AG09309 (cell line): ENCODE measurements at regions not wholly inside any gene's neighbourhood (a gene's known extent, or its start where the extent isn't known, plus 50 kb on each side); places are given as distances from the start of the nearest gene placed in this dataset.
"Not testable (repeated sequence)": the region's sequence is repeated elsewhere in the genome, so short reads cannot be mapped to it uniquely, and the experiment has no call there.

Source experiments
- DNase-seq: peaks from one replicate; pipeline ENCODE4 v3.0.0-alpha.2; 2010; ENCODE audit warnings: low read depth
- H3K4me3 ChIP-seq: 2 replicates; pipeline ENCODE4 v1.5.1; 2011; ENCODE audit warnings: mild to moderate bottlenecking, low read depth, low read length, moderate library complexity; ENCODE audit not compliant: control insufficient read depth
- TF ChIP-seq, protein P1 (sequence below): IDR thresholded peaks from 2 replicates; pipeline ENCODE4 v1.5.1; 2011; ENCODE audit warnings: mild to moderate bottlenecking, low read depth, low read length, inconsistent platforms; ENCODE audit not compliant: insufficient read depth, control insufficient read depth; ENCODE audit errors: missing control alignments

DNA sequence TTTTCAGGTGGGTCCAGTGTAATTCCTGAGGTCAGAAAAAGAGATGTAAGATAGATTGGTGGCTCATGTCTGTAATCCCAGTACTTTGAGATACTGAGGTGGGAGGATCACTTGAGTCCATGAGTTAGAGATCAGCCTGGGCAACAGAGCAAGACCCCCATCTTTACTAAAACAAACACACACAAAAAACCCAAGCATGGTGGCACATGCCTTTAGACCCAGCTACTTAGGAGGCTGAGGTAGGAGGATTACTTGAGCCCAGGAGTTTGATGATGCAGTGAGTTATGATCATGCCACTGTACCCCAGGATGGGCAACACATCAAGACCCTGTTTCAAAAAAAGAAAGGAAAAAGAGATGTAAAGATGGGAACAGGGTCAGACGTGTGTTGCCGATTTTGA is 857.4 kb upstream of the NDST4 start:
- TF ChIP-seq, protein P1, sequence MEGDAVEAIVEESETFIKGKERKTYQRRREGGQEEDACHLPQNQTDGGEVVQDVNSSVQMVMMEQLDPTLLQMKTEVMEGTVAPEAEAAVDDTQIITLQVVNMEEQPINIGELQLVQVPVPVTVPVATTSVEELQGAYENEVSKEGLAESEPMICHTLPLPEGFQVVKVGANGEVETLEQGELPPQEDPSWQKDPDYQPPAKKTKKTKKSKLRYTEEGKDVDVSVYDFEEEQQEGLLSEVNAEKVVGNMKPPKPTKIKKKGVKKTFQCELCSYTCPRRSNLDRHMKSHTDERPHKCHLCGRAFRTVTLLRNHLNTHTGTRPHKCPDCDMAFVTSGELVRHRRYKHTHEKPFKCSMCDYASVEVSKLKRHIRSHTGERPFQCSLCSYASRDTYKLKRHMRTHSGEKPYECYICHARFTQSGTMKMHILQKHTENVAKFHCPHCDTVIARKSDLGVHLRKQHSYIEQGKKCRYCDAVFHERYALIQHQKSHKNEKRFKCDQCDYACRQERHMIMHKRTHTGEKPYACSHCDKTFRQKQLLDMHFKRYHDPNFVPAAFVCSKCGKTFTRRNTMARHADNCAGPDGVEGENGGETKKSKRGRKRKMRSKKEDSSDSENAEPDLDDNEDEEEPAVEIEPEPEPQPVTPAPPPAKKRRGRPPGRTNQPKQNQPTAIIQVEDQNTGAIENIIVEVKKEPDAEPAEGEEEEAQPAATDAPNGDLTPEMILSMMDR = no peak
- DNase-seq = no peak
- no peak overlapping the region for H3K4me3 ChIP-seq

DNA sequence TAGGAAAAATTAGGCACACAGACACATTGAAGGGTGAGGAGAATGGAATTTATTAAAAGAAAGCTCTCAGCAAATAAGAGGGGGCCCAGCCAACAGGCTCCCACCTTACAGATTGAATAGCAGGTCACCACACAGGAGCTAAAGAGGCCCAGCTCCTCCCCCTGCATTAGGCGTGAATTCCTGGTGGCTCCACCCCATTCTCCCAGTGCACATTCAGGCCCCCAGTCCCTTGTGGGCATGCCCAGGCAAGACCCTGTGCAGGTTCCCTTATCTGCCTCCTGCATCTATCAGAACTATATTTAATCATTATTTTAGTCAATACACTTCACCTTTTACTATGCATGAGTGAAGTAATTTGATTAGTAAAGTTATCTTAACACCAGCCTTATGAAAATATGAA is 856.3 kb upstream of the NDST4 start:
- no peak overlapping the region for H3K4me3 ChIP-seq
- TF ChIP-seq, protein P1 = no peak
- DNase-seq = no peak

DNA sequence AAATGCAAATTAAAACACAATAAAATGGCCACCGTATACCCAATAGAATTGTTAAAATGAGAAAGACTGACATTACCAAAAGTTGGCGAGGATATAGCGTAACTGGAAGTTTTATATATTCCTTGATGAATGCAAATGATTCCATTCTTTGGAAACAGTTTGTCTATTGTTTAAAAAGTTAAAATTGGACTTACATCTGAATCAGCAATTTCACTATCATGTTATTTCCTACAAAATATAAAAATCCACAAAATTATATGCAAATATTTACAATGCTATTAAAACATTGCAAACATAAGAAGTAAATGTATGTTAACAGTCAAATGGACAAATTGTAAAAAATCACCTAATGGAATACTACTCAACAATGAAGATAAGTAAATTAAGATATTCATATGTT is 852.2 kb upstream of the NDST4 start:
- H3K4me3 ChIP-seq = no peak overlapping the region
- no peak for DNase-seq
- TF ChIP-seq, protein P1 = no peak

DNA sequence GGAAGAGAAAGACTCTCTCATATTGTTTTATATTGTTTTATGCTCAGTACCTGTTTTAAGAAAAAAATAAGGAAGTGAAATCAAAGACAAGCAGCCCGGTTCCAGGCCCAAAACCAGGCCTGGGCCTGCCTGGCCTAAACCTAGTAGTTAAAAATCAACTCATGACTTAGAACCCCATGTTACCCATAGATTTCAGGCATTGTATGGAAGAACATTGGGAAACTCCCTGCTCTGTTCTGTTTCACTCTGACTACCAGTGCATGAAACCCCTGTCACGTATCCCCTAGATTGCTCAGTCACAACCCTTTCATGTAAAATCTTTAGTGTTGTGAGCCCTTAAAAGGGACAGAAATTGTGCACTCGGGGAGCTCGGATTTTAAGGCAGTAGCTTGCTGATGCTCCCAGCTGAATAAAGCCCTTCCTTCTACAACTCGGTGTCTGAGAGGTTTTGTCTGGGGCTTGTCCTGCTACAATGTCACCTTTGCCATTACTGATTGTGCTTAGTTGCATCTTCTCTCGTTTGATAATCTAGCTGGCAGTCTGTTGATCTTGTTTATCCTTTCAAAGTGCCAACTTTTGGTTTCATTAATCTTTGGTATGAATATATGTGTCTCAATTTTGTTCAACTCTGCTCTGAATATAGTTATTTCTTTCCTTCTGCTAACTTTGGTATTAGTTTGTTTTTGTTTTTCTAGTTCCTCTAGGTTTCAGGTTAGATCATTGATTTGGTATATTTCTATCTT is 842.8 kb upstream of the NDST4 start:
- not testable (repeated sequence) for DNase-seq, H3K4me3 ChIP-seq

DNA sequence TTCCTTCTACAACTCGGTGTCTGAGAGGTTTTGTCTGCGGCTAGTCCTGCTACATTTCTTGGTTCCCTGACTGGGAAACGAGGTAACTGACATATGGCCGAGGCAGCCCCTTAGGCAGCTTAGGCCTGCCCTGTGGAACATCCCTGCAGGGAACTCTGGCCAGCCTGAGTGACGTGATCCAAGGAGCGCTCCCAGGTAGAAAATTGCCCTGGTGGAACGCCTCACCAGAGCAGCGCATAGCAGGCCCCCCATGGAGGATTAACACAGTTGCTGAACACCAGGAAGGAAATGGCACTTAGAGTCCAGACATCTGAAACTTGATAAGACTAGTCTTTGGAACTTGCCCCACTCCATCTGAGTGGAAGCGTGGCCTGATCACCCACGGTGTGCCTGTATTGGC is 837.4 kb upstream of the NDST4 start:
- H3K4me3 ChIP-seq = no peak overlapping the region
- TF ChIP-seq, protein P1 = no peak
- no peak for DNase-seq

DNA sequence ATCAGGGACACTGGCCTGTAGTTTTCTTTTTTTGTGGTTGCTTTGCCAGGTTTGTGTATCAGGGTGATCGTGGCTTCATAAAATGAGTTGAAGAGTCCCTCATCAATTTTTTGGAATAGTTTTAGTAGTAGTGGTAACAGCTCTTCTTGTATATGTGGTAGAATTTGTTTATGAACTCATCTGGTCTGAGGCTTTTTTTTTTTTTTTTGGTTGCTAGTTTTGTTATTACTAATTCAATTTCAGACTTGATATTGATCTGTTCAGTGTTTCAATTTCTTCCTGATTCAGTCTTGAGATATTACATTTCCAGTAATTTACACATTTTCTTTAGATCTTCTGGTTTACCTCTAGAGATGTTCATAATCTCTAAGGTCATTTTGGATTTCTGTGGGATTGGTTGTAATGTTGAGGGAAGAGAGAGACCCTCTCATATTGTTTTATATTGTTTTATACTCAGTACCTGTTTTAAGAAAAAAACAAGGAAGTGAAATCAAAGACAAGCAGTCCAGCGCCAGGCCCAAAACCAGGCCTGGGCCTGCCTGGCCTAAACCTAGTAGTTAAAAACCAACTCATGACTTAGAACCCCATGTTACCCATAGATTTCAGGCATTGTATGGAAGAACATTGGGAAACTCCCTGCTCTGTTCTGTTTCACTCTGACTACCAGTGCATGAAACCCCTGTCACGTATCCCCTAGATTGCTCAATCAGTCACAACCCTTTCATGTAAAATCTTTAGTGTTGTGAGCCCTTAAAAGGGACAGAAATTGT is 836.7 kb upstream of the NDST4 start:
- DNase-seq, H3K4me3 ChIP-seq: not testable (repeated sequence)

DNA sequence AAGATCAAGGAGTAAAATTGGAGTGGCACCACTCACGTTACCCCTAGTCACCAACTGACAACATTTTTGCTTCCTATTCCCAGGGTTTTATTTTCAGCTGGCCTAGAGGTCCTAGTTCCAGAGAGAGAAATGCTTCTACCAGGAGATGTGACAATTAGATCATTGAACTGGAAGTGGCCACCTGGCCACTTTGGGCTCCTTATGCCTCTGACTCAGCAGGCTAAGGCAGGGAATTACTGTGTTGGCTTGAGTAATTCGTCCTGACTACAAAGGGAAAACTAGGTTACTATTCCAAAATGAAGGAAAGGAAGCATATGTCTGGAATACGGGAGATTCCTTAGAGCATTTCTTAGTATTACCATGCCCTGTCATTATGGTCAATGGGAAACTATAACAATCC is 831.6 kb upstream of the NDST4 start:
- no peak for DNase-seq
- H3K4me3 ChIP-seq = no peak overlapping the region
- TF ChIP-seq, protein P1 = no peak
